SIG-M5 treated with dmso at 0.1 percent for 504 hours (cell line): ENCODE measurements at regions not wholly inside any gene's neighbourhood (a gene's known extent, or its start where the extent isn't known, plus 50 kb on each side); places are given as distances from the start of the nearest gene placed in this dataset.
"Not testable (repeated sequence)": the region's sequence is repeated elsewhere in the genome, so short reads cannot be mapped to it uniquely, and the experiment has no call there.

Experiments
- DNase-seq: peaks from one replicate; lab custom pipeline; 2025; ENCODE audit not compliant: unreplicated experiment; lab: John Stamatoyannopoulos, UW

GRCh38 chr10:64007157-64007556 is 486.0 kb downstream of the REEP3 start:
- DNase-seq = no peak

- no peak for DNase-seq
Observed at GRCh38 chr10:64010711-64011110, 489.5 kb downstream of the REEP3 start.

GRCh38 chr10:64011912-64012714 is 490.9 kb downstream of the REEP3 start:
- no peak for DNase-seq

- no peak for DNase-seq
Observed at GRCh38 chr10:64014281-64014680, 493.1 kb downstream of the REEP3 start.

- DNase-seq = no peak
Observed at GRCh38 chr10:64023926-64024470, 502.8 kb downstream of the REEP3 start.

- DNase-seq = no peak
Observed at GRCh38 chr10:64033711-64034110, 512.5 kb downstream of the REEP3 start.

GRCh38 chr10:64036321-64036930 is 515.2 kb downstream of the REEP3 start:
- no peak for DNase-seq

GRCh38 chr10:64037071-64037661 is 516.0 kb downstream of the REEP3 start:
- DNase-seq = no peak

- no peak for DNase-seq
Observed at GRCh38 chr10:64038107-64038506, 516.9 kb downstream of the REEP3 start.

- no peak for DNase-seq
Observed at GRCh38 chr10:64039198-64039597, 518.0 kb downstream of the REEP3 start.

GRCh38 chr10:64040781-64041180 is 519.6 kb downstream of the REEP3 start:
- DNase-seq = no peak

GRCh38 chr10:64041185-64041988 is 520.2 kb downstream of the REEP3 start:
- peak; percentile 76 for DNase-seq

- no peak for DNase-seq
Observed at GRCh38 chr10:64041989-64042490, 520.8 kb downstream of the REEP3 start.

GRCh38 chr10:64044098-64044497 is 522.9 kb downstream of the REEP3 start:
- no peak for DNase-seq

- DNase-seq = not testable (repeated sequence)
Observed at GRCh38 chr10:64044957-64045632, 523.9 kb downstream of the REEP3 start.

GRCh38 chr10:64054392-64054791 is 533.2 kb downstream of the REEP3 start:
- no peak for DNase-seq

- no peak for DNase-seq
Observed at GRCh38 chr10:64059884-64060283, 538.7 kb downstream of the REEP3 start.

GRCh38 chr10:64060389-64060788 is 539.2 kb downstream of the REEP3 start:
- no peak for DNase-seq

- no peak for DNase-seq
Observed at GRCh38 chr10:64062793-64063192, 541.6 kb downstream of the REEP3 start.

GRCh38 chr10:64067009-64067606 is 545.9 kb downstream of the REEP3 start:
- no peak for DNase-seq
